Kidney capillary endothelial cell (primary cell): ENCODE measurements at regions not wholly inside any gene's neighbourhood (a gene's known extent, or its start where the extent isn't known, plus 50 kb on each side); places are given as distances from the start of the nearest gene placed in this dataset.

ENCODE experiments used
- DNase-seq: peaks from one replicate; pipeline ENCODE4 v3.0.0-alpha.2; 2018; ENCODE audit warnings: low spot score

- no peak for DNase-seq
Observed at GRCh38 chr7:106482091-106482490, 178.9 kb downstream of the CCDC71L start.

- DNase-seq = no peak
Observed at GRCh38 chr7:106480616-106481031, 180.3 kb downstream of the CCDC71L start.

- DNase-seq = no peak
Observed at GRCh38 chr7:106480161-106480579, 180.8 kb downstream of the CCDC71L start.

- DNase-seq = no peak
Observed at GRCh38 chr7:106476751-106477150, 184.2 kb downstream of the CCDC71L start.

- DNase-seq = no peak
Observed at GRCh38 chr7:106472741-106473140, 188.0 kb upstream of the NAMPT start.

- DNase-seq = no peak
Observed at GRCh38 chr7:106471686-106472440, 187.1 kb upstream of the NAMPT start.

- no peak for DNase-seq
Observed at GRCh38 chr7:106471021-106471420, 186.2 kb upstream of the NAMPT start.

GRCh38 chr7:106466867-106467266 lies 182.1 kb upstream of the NAMPT start:
- DNase-seq = no peak

- no peak for DNase-seq
Observed at GRCh38 chr7:106465704-106466468, 181.1 kb upstream of the NAMPT start.

- no peak for DNase-seq
Observed at GRCh38 chr7:106464651-106465050, 179.9 kb upstream of the NAMPT start.

GRCh38 chr7:106463851-106464611 lies 179.2 kb upstream of the NAMPT start:
- no peak for DNase-seq

GRCh38 chr7:106462914-106463482 lies 178.2 kb upstream of the NAMPT start:
- DNase-seq = no peak

GRCh38 chr7:106462365-106462859 lies 177.6 kb upstream of the NAMPT start:
- DNase-seq = peak; percentile 43

GRCh38 chr7:106460792-106461254 lies 176.0 kb upstream of the NAMPT start:
- DNase-seq = no peak

- no peak for DNase-seq
Observed at GRCh38 chr7:106459397-106460072, 174.8 kb upstream of the NAMPT start.

- DNase-seq = no peak
Observed at GRCh38 chr7:106457678-106458077, 172.9 kb upstream of the NAMPT start.

GRCh38 chr7:106456329-106456728 lies 171.5 kb upstream of the NAMPT start:
- DNase-seq = no peak

GRCh38 chr7:106452031-106452851 lies 167.5 kb upstream of the NAMPT start:
- DNase-seq = no peak

- no peak for DNase-seq
Observed at GRCh38 chr7:106451171-106451570, 166.4 kb upstream of the NAMPT start.

GRCh38 chr7:106450716-106451115 lies 165.9 kb upstream of the NAMPT start:
- DNase-seq = no peak
